Adrenal gland (tissue), 9 donors: ENCODE measurements at regions not wholly inside any gene's neighbourhood (a gene's known extent, or its start where the extent isn't known, plus 50 kb on each side); places are given as distances from the start of the nearest gene placed in this dataset.

Experiments used
- DNase-seq, 7 donors: peaks; one replicate each; pipeline ENCODE4 v3.0.0-alpha.2; 2019 to 2020
- H3K27ac ChIP-seq, 5 donors: fragments of 200-600 bp; sonication (generic) in 4 of 5; 1 replicate in 3 of 5; 2 replicates in 2 of 5; pipeline versions ENCODE4 v1.5.1 to v1.8.0; 2016 to 2020; ENCODE audit warnings: mild to moderate bottlenecking in 1 of 5
- H3K27me3 ChIP-seq: fragments of 200-600 bp; 2 replicates; pipeline ENCODE4 v1.8.0; 2021
- H3K36me3 ChIP-seq, 2 donors: fragments of 200-600 bp; replicated peaks in 1 of 2; 1 replicate in 1 of 2; 2 replicates in 1 of 2; pipeline versions ENCODE4 v1.5.1 to v1.8.0; 2018 to 2022
- H3K4me1 ChIP-seq, 2 donors: fragments of 200-600 bp; replicated peaks in 1 of 2; 1 replicate in 1 of 2; 2 replicates in 1 of 2; pipeline versions ENCODE4 v1.5.1 to v1.8.0; 2018 to 2021
- H3K4me3 ChIP-seq, 4 donors: fragments of 200-600 bp; sonication (generic) in 3 of 4; one replicate each; pipeline ENCODE4 v1.5.1; 2016 to 2018
- H3K9me3 ChIP-seq, 3 donors: fragments of 200-600 bp; sonication (generic) in 1 of 3; replicated peaks in 1 of 3; 1 replicate in 2 of 3; 2 replicates in 1 of 3; pipeline versions ENCODE4 v1.5.1 to v1.8.0; 2016 to 2021
- POLR2A ChIP-seq, 2 donors: fragments of 450-650 bp; IDR thresholded peaks; one replicate each; pipeline ENCODE4 v1.6.1; 2017; ENCODE audit warnings: antibody characterized with exemption in 2 of 2, mild to moderate bottlenecking in 2 of 2, moderate library complexity in 1 of 2
- WGBS, 4 donors: extraction: QIAGEN DNeasy Blood & Tissue Kit in 2 of 4; methylation state at CpG; one replicate each; pipeline versions ENCODE4 v1.1.5 to v1.1.7; 2013 to 2017; 5-methylcytosine and 5-hydroxymethylcytosine counted together
- intact Hi-C, 2 donors: fragments of 100-400 bp; cut with DNase I; formaldehyde crosslinking; loops; one replicate each; pipeline versions ENCODE4 v1.14.1 to v1.15.0; 2022 to 2023
- TF ChIP-seq, protein P1 (sequence below), 6 experiments: fragments of 450-650 bp in 4 of 6; fragments of 200-600 bp in 2 of 6; sonication (generic) in 1 of 6; IDR thresholded peaks; 1 replicate in 5 of 6; 2 replicates in 1 of 6; pipeline versions ENCODE4 v1.5.1 to v1.8.0; 2016 to 2021; ENCODE audit warnings: antibody characterized with exemption in 6 of 6, mild to moderate bottlenecking in 2 of 6, moderate library complexity in 1 of 6
- donor health status: healthy with polysubstance abuse.
- donor health status: Bipolar disorder and iron deficiency.
- donor health status: DM: yes; HTN: yes; CAD: no.
- donor health status: DM: no; HTN: no; CAD: no.
- donor health status: DM: no; HTN: no; CAD: no.

GRCh38 chr17:13995856-13996271, 73.4 kb upstream of the COX10 start:
- H3K27ac ChIP-seq = no peak overlapping the region
- no peaks in the 10 kb centered on the region for H3K36me3 ChIP-seq
- no peak for DNase-seq
- 34 to 52% (median 46%) methylated on average over 4 of the region's 4 CpGs for WGBS, 4 donors
- no peaks in the 10 kb centered on the region for H3K9me3 ChIP-seq
- H3K4me1 ChIP-seq = peaks cover 0 to 7% of the 10 kb centered on the region in 2 donors
- no peak for TF ChIP-seq POLR2A (IDR thresholded peaks at IDR 0.05)
- TF ChIP-seq, protein P1, sequence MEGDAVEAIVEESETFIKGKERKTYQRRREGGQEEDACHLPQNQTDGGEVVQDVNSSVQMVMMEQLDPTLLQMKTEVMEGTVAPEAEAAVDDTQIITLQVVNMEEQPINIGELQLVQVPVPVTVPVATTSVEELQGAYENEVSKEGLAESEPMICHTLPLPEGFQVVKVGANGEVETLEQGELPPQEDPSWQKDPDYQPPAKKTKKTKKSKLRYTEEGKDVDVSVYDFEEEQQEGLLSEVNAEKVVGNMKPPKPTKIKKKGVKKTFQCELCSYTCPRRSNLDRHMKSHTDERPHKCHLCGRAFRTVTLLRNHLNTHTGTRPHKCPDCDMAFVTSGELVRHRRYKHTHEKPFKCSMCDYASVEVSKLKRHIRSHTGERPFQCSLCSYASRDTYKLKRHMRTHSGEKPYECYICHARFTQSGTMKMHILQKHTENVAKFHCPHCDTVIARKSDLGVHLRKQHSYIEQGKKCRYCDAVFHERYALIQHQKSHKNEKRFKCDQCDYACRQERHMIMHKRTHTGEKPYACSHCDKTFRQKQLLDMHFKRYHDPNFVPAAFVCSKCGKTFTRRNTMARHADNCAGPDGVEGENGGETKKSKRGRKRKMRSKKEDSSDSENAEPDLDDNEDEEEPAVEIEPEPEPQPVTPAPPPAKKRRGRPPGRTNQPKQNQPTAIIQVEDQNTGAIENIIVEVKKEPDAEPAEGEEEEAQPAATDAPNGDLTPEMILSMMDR (IDR thresholded peaks at IDR 0.05) = no peak
- H3K27me3 ChIP-seq = no peaks in the 10 kb centered on the region
- intact Hi-C loops = no loop called here
- H3K4me3 ChIP-seq = no peak overlapping the region

- intact Hi-C loops = no loop called here
- Histone ChIP-seq H3K4me1 (peaks cover 0 to 7% of the 10 kb centered on the region in 2 donors), H3K27me3 (no peaks in the 10 kb centered on the region), H3K27ac (no peak overlapping the region), H3K9me3 (no peaks in the 10 kb centered on the region), H3K36me3 (no peaks in the 10 kb centered on the region), H3K4me3 (no peak overlapping the region)
- DNase-seq = no peak
- TF ChIP-seq, protein P1 (IDR thresholded peaks at IDR 0.05) = no peak
- TF ChIP-seq POLR2A (IDR thresholded peaks at IDR 0.05) = no peak
- WGBS, 4 donors = 77 to 82% (median 81%) methylated on average over 7 of the region's 7 CpGs
Measured at GRCh38 chr17:13996276-13996675, 73.0 kb upstream of the COX10 start.

- H3K4me3 ChIP-seq = no peak overlapping the region
- no peaks in the 10 kb centered on the region for H3K27me3 ChIP-seq
- 64 to 84% (median 75%) methylated on average over 3 of the region's 3 CpGs for WGBS, 4 donors
- no peaks in the 10 kb centered on the region for H3K36me3 ChIP-seq
- DNase-seq = no peak
- intact Hi-C loops = no loop called here
- no peak overlapping the region for H3K27ac ChIP-seq
- TF ChIP-seq POLR2A (IDR thresholded peaks at IDR 0.05) = no peak
- TF ChIP-seq, protein P1 (IDR thresholded peaks at IDR 0.05) = no peak
- no peaks in the 10 kb centered on the region for H3K9me3 ChIP-seq
- H3K4me1 ChIP-seq = peaks cover 0 to 7% of the 10 kb centered on the region in 2 donors
Measured at GRCh38 chr17:13996748-13997147, 72.6 kb upstream of the COX10 start.

GRCh38 chr17:14004927-14005620, 64.2 kb upstream of the COX10 start:
- no peak for DNase-seq
- 90 to 95% (median 93%) methylated on average over 2 of the region's 2 CpGs for WGBS, 4 donors
- Histone ChIP-seq H3K27me3 (no peaks in the 10 kb centered on the region), H3K4me3 (no peak overlapping the region), H3K9me3 (no peaks in the 10 kb centered on the region), H3K27ac (no peak overlapping the region), H3K36me3 (no peaks in the 10 kb centered on the region), H3K4me1 (no peaks in the 10 kb centered on the region)
- TF ChIP-seq, protein P1 (IDR thresholded peaks at IDR 0.05) = no peak
- no peak for TF ChIP-seq POLR2A (IDR thresholded peaks at IDR 0.05)
- intact Hi-C loops = no loop called here
